GM10266 (cell line): ENCODE measurements at regions not wholly inside any gene's neighbourhood (a gene's known extent, or its start where the extent isn't known, plus 50 kb on each side); places are given as distances from the start of the nearest gene placed in this dataset.

ENCODE experiments used
- DNase-seq: peaks from one replicate; pipeline ENCODE4 v3.0.0; 2012; ENCODE audit errors: extremely low spot score
- TF ChIP-seq, protein P1 (sequence below): IDR thresholded peaks from 2 replicates; pipeline ENCODE4 v1.5.1; 2012; ENCODE audit warnings: mild to moderate bottlenecking, low read depth; ENCODE audit not compliant: control insufficient read depth, insufficient read depth; ENCODE audit errors: missing control alignments

DNA sequence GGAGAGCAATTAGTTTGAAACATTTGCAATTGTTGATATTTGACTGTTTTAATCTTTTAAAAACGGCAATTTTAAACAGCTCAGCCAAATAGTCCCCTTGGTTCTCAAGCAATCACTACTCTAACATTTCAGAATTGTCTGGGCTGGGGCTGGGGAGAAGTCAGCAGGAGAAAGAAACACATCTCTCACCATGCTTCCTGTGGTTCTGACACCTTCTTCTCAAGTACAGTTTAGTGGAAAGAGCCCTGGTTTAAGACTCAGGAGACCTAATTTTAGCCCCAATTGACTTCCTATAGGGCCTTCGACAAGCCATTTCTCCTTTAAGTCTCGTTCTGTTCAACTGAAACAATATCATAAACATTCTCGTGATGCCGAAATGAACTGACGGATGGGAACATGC lies 168.4 kb upstream of the CDYL start:
- DNase-seq, result no peak
- TF ChIP-seq, protein P1, sequence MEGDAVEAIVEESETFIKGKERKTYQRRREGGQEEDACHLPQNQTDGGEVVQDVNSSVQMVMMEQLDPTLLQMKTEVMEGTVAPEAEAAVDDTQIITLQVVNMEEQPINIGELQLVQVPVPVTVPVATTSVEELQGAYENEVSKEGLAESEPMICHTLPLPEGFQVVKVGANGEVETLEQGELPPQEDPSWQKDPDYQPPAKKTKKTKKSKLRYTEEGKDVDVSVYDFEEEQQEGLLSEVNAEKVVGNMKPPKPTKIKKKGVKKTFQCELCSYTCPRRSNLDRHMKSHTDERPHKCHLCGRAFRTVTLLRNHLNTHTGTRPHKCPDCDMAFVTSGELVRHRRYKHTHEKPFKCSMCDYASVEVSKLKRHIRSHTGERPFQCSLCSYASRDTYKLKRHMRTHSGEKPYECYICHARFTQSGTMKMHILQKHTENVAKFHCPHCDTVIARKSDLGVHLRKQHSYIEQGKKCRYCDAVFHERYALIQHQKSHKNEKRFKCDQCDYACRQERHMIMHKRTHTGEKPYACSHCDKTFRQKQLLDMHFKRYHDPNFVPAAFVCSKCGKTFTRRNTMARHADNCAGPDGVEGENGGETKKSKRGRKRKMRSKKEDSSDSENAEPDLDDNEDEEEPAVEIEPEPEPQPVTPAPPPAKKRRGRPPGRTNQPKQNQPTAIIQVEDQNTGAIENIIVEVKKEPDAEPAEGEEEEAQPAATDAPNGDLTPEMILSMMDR, result no peak

DNA sequence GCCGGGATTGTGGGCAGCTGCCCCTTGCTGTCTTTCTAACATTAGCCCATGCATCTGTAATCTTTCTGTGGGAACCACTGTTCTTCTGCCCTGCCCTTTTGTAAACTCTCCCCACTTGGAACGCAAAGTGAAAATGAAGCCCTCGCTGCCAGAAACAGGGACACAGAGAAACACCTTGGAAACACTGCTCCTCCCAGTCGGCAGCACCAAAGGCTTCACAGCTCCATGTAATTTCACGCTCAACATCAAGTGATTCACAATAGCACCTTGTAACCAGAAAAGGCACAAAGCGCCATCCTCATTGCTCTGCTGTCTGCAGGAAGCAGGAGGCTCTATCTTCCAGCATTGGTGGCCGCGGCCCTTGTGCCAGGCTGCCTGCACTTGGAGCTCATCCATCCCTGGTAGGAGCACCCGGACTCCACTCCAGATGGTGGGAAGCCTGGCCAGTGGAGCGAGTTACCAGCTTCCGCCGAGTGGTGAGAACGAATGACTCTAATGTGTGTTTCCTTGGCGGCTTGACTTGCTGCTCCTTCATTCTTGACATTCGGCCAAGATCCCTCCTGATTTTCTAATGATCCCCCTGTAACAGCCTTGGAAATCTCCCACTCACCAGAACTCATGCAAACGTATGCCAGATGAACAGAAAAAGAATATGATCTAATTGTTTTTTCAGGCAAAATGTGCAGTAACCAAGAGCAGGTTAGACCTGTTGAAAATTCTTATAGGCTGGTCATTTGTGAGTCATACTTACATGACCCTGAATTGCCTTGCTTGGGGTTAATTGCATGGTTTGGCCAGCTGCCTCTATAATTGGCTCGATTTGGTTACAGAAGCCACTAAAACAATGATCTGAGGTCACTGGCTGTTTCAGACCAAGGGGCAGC lies 169.1 kb upstream of the CDYL start:
- TF ChIP-seq, protein P1, result no peak
- no peak for DNase-seq

DNA sequence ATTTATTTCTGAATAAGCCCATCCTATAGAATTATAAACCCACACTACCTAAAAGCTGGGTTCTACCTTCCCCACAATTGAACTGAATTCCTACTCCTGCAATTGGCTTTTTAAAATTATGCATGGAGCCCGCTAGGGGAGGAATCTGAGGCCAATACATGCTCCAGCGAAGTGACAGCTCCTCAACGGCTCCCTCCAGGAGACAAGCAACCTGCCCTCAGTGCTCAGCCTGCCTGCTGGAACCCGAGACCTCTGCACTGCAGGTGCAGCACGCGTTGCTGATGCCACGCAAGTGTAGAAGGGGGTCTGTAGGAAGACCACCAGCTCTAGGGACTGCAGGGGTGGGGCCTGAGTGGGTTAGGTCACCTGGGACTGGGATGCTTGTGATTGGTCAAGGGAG lies 170.2 kb upstream of the CDYL start:
- no peak for DNase-seq
- TF ChIP-seq, protein P1, result no peak

DNA sequence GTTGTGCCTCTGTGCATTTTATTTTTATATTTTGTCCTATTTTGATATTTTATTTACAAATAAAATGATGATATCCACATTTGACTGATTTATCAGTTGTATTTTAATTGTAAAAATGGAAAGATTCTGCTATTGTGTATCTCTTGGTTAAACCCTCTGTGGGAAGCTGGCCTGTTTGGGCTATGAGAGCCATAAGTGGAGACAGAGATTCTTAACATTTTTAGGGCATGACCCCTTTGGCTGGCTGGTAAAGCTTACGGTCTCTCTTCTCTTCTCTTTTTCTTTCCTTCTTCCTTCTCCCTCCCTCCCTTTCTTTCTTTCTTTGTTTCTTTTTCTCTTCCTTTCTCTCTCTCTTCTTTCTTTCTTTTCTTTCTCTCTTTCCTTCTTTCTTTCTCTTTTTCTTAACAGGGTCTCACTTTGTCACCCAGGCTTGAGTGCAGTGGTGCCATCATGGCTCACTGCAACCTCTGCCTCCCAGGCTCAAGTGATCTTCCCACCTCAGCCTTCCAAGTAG lies 172.3 kb upstream of the CDYL start:
- TF ChIP-seq, protein P1, result no peak
- DNase-seq, result no peak

DNA sequence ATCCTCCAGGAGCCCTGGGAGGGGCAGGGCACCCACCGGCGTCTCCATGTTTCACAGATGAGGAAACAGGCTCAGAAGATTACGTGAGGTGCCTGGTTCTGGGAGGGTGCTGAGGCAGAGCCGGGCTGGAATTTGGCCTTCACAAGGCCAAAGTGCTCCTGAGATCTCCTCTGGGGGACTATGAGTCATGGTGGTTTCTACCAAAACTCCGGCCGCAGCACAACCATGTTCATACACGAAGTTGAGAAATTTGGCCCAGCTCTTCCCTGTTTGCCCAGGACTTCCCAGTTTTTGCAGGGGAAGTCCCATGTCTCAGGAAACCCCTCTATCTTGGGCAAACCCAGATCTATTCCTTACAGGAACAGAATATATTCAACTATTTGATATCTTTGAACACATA lies 172.9 kb upstream of the CDYL start:
- no peak for DNase-seq
- TF ChIP-seq, protein P1, result no peak

DNA sequence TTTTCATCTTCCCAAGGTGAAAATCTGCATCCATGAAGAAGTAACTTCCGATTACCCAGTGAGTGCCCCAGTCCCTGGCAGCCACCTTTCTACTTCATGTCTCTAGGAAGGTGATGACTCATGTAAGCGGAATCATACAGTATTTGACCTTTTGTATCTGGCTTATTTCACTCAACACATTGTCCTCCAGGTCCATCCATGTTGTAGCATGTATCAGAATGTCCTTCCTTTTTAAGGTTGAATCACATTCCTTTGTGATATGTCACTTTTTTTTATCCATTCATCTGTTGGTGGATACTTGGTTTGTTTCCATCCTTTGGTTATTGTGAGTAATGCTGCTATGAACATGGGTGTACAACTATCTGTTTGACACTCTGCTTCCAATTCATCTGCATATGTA lies 176.3 kb upstream of the CDYL start:
- TF ChIP-seq, protein P1, result no peak
- DNase-seq, result no peak

DNA sequence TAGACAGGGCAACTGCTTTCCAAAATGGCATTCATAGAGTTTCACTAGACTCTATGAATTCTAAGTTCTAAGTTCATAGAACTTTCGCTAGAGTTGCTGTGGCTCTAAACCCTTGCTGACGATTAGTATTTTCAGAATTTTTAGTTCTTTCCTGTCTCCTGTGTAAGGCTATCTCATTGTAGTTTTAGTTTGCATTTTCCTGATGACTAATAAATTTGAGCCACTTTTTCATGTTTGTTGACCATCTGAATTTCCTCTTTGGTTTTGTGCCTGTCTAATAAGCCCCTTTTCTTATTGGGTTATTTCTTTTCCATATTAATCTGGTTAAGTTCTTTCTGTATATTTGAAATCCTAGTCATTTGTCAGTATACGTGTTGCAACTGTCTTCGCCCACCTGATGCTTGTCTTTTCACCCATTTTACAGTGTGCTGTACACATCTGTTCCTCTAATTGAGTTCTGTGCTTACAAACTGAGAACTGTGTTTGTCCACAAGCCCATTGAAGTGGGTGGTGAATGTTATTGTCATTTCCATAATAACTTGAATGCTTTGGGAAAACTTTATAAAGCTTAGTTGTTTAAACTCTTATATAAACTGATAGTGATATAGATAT lies 177.7 kb upstream of the CDYL start:
- no peak for DNase-seq
- TF ChIP-seq, protein P1, result no peak
